ENCODE measurements at regions not wholly inside any gene's neighbourhood (a gene's known extent, or its start where the extent isn't known, plus 50 kb on each side); places are given as distances from the start of the nearest gene placed in this dataset.

- no peak for DNase-seq (ENCODE audit: low spot score)
- no peaks in the 10 kb centered on the region for H3K9me3 ChIP-seq (ENCODE audit: low read depth)
- H3K36me3 ChIP-seq (replicated peaks; ENCODE audit: insufficient read depth, low read depth) = no peaks in the 10 kb centered on the region
- H3K79me2 ChIP-seq = no peaks in the 10 kb centered on the region
- H3K9me2 ChIP-seq (replicated peaks; ENCODE audit: insufficient read depth) = no peaks in the 10 kb centered on the region
- H3K4me2 ChIP-seq = no peak overlapping the region
- no peaks in the 10 kb centered on the region for H3K4me1 ChIP-seq (ENCODE audit: insufficient read depth)
- TF ChIP-seq CTCF (IDR thresholded peaks at IDR 0.05; ENCODE audit: poor library complexity) = no peak
- no peak for TF ChIP-seq EZH2phosphoT487 (IDR thresholded peaks at IDR 0.05; ENCODE audit: low read depth, severe bottlenecking, unreplicated experiment)
- TF ChIP-seq EZH2 (IDR thresholded peaks at IDR 0.05; ENCODE audit: borderline replicate concordance) = no peak
- H3K4me3 ChIP-seq = no peak overlapping the region
- no peak overlapping the region for H2AFZ ChIP-seq
- no peaks in the 10 kb centered on the region for H3K27me3 ChIP-seq
- WGBS (ENCODE audit: low lambda C conversion rate, missing lambda C conversion rate) = 95% methylated on average over 1 of the region's 1 CpG
- H3K27ac ChIP-seq = no peak overlapping the region
- H4K20me1 ChIP-seq (ENCODE audit: insufficient read depth, poor library complexity, severe bottlenecking) = no peaks in the 10 kb centered on the region
Measured at GRCh38 chr6:94535798-94536197, 1041.5 kb upstream of the MANEA start.

GRCh38 chr6:94511502-94512088, 1065.7 kb upstream of the MANEA start:
- H3K4me3 ChIP-seq = no peak overlapping the region
- H3K36me3 ChIP-seq (replicated peaks; ENCODE audit: insufficient read depth, low read depth) = no peaks in the 10 kb centered on the region
- TF ChIP-seq EZH2phosphoT487 (IDR thresholded peaks at IDR 0.05; ENCODE audit: low read depth, severe bottlenecking, unreplicated experiment) = no peak
- TF ChIP-seq CTCF (IDR thresholded peaks at IDR 0.05; ENCODE audit: poor library complexity) = no peak
- no peak for TF ChIP-seq EZH2 (IDR thresholded peaks at IDR 0.05; ENCODE audit: borderline replicate concordance)
- no peak overlapping the region for H3K4me2 ChIP-seq
- H3K9me3 ChIP-seq (ENCODE audit: low read depth) = no peaks in the 10 kb centered on the region
- no peaks in the 10 kb centered on the region for H3K27me3 ChIP-seq
- H3K79me2 ChIP-seq = no peaks in the 10 kb centered on the region
- no peak overlapping the region for H3K27ac ChIP-seq
- DNase-seq (ENCODE audit: low spot score) = no peak
- 97% methylated on average over 17 of the region's 17 CpGs for WGBS (ENCODE audit: low lambda C conversion rate, missing lambda C conversion rate)
- H4K20me1 ChIP-seq (ENCODE audit: insufficient read depth, poor library complexity, severe bottlenecking) = no peaks in the 10 kb centered on the region
- no peaks in the 10 kb centered on the region for H3K4me1 ChIP-seq (ENCODE audit: insufficient read depth)
- H3K9me2 ChIP-seq (replicated peaks; ENCODE audit: insufficient read depth) = no peaks in the 10 kb centered on the region
- no peak overlapping the region for H2AFZ ChIP-seq

- H3K79me2 ChIP-seq = no peaks in the 10 kb centered on the region
- H3K4me1 ChIP-seq (ENCODE audit: insufficient read depth) = no peaks in the 10 kb centered on the region
- H2AFZ ChIP-seq = no peak overlapping the region
- no peak for TF ChIP-seq CTCF (IDR thresholded peaks at IDR 0.05; ENCODE audit: poor library complexity)
- no peak for TF ChIP-seq EZH2phosphoT487 (IDR thresholded peaks at IDR 0.05; ENCODE audit: low read depth, severe bottlenecking, unreplicated experiment)
- H3K9me3 ChIP-seq (ENCODE audit: low read depth) = no peaks in the 10 kb centered on the region
- H3K27ac ChIP-seq = no peak overlapping the region
- H3K36me3 ChIP-seq (replicated peaks; ENCODE audit: insufficient read depth, low read depth) = no peaks in the 10 kb centered on the region
- DNase-seq (ENCODE audit: low spot score) = no peak
- no peak overlapping the region for H3K4me3 ChIP-seq
- no peaks in the 10 kb centered on the region for H4K20me1 ChIP-seq (ENCODE audit: insufficient read depth, poor library complexity, severe bottlenecking)
- no peak overlapping the region for H3K4me2 ChIP-seq
- no peaks in the 10 kb centered on the region for H3K27me3 ChIP-seq
- no peaks in the 10 kb centered on the region for H3K9me2 ChIP-seq (replicated peaks; ENCODE audit: insufficient read depth)
- 93% methylated on average over 18 of the region's 18 CpGs for WGBS (ENCODE audit: low lambda C conversion rate, missing lambda C conversion rate)
Measured at GRCh38 chr6:94510877-94511276, 1066.5 kb upstream of the MANEA start.

- Histone ChIP-seq H3K27me3 (no peaks in the 10 kb centered on the region), H4K20me1 (ENCODE audit: insufficient read depth, poor library complexity, severe bottlenecking) (no peaks in the 10 kb centered on the region), H3K4me1 (ENCODE audit: insufficient read depth) (peaks cover 8% of the 10 kb centered on the region), H3K27ac (peak overlapping the region; percentile 57), H3K36me3 (replicated peaks; ENCODE audit: insufficient read depth, low read depth) (no peaks in the 10 kb centered on the region), H3K9me2 (replicated peaks; ENCODE audit: insufficient read depth) (no peaks in the 10 kb centered on the region), H3K79me2 (no peaks in the 10 kb centered on the region), H3K4me3 (no peak overlapping the region), H2AFZ (no peak overlapping the region), H3K9me3 (ENCODE audit: low read depth) (no peaks in the 10 kb centered on the region), H3K4me2 (no peak overlapping the region)
- TF ChIP-seq EZH2phosphoT487 (IDR thresholded peaks at IDR 0.05; ENCODE audit: low read depth, severe bottlenecking, unreplicated experiment) (no peak), EZH2 (IDR thresholded peaks at IDR 0.05; ENCODE audit: borderline replicate concordance) (no peak), CTCF (IDR thresholded peaks at IDR 0.05; ENCODE audit: poor library complexity) (no peak)
- DNase-seq (ENCODE audit: low spot score) = peak; percentile 47
- 18% methylated on average over 2 of the region's 2 CpGs for WGBS (ENCODE audit: low lambda C conversion rate, missing lambda C conversion rate)
Measured at GRCh38 chr6:94501516-94501915, 1075.8 kb upstream of the MANEA start.
